ENCODE measurements at regions not wholly inside any gene's neighbourhood (a gene's known extent, or its start where the extent isn't known, plus 50 kb on each side); places are given as distances from the start of the nearest gene placed in this dataset.

- Mint-ChIP-seq H3K9me3 (ENCODE audit: low read depth, unreplicated experiment) (peaks cover 2% of the 10 kb centered on the region), H3K27ac (ENCODE audit: unreplicated experiment) (no peak overlapping the region), H3K4me3 (ENCODE audit: low read depth, unreplicated experiment) (no peak overlapping the region), H3K27me3 (ENCODE audit: unreplicated experiment) (peaks cover 45% of the 10 kb centered on the region), H3K36me3 (ENCODE audit: insufficient read depth, unreplicated experiment) (no peaks in the 10 kb centered on the region), H3K4me1 (ENCODE audit: low read depth, unreplicated experiment) (no peaks in the 10 kb centered on the region)
- intact Hi-C loops (cut with micrococcal nuclease; ENCODE audit: unreplicated experiment) = no loop called here
- no TSS peak for BruUV-seq (replicated peaks)
- TF ChIP-seq CTCF (IDR thresholded peaks at IDR 0.05; ENCODE audit: unreplicated experiment) = no peak
- CTCF ChIA-PET = no interaction called here
- no peak for DNase-seq
Observed at GRCh38 chr4:17097362-17097761, 198.9 kb upstream of the LDB2 start.

- DNase-seq = no peak
- no TSS peak for BruUV-seq (replicated peaks)
- CTCF ChIA-PET = no interaction called here
- H3K4me1 Mint-ChIP-seq (ENCODE audit: low read depth, unreplicated experiment) = no peaks in the 10 kb centered on the region
- no peak for TF ChIP-seq CTCF (IDR thresholded peaks at IDR 0.05; ENCODE audit: unreplicated experiment)
- intact Hi-C loops (cut with micrococcal nuclease; ENCODE audit: unreplicated experiment) = no loop called here
- H3K27me3 Mint-ChIP-seq (ENCODE audit: unreplicated experiment) = peaks cover 45% of the 10 kb centered on the region
- H3K4me3 Mint-ChIP-seq (ENCODE audit: low read depth, unreplicated experiment) = no peak overlapping the region
- H3K27ac Mint-ChIP-seq (ENCODE audit: unreplicated experiment) = no peak overlapping the region
- H3K9me3 Mint-ChIP-seq (ENCODE audit: low read depth, unreplicated experiment) = peaks cover 2% of the 10 kb centered on the region
- no peaks in the 10 kb centered on the region for H3K36me3 Mint-ChIP-seq (ENCODE audit: insufficient read depth, unreplicated experiment)
Observed at GRCh38 chr4:17096692-17097091, 198.2 kb upstream of the LDB2 start.

GRCh38 chr4:17095771-17096170 is 197.3 kb upstream of the LDB2 start:
- Mint-ChIP-seq H3K27me3 (ENCODE audit: unreplicated experiment) (peaks cover 45% of the 10 kb centered on the region), H3K4me3 (ENCODE audit: low read depth, unreplicated experiment) (no peak overlapping the region), H3K9me3 (ENCODE audit: low read depth, unreplicated experiment) (peaks cover 2% of the 10 kb centered on the region), H3K4me1 (ENCODE audit: low read depth, unreplicated experiment) (no peaks in the 10 kb centered on the region), H3K36me3 (ENCODE audit: insufficient read depth, unreplicated experiment) (no peaks in the 10 kb centered on the region), H3K27ac (ENCODE audit: unreplicated experiment) (no peak overlapping the region)
- DNase-seq = no peak
- intact Hi-C loops (cut with micrococcal nuclease; ENCODE audit: unreplicated experiment) = no loop called here
- CTCF ChIA-PET = no interaction called here
- TF ChIP-seq CTCF (IDR thresholded peaks at IDR 0.05; ENCODE audit: unreplicated experiment) = no peak
- no TSS peak for BruUV-seq (replicated peaks)

GRCh38 chr4:17094876-17095210 is 196.4 kb upstream of the LDB2 start:
- no peak for DNase-seq
- intact Hi-C loops (cut with micrococcal nuclease; ENCODE audit: unreplicated experiment) = no loop called here
- TF ChIP-seq CTCF (IDR thresholded peaks at IDR 0.05; ENCODE audit: unreplicated experiment) = no peak
- peaks cover 2% of the 10 kb centered on the region for H3K9me3 Mint-ChIP-seq (ENCODE audit: low read depth, unreplicated experiment)
- H3K27ac Mint-ChIP-seq (ENCODE audit: unreplicated experiment) = no peak overlapping the region
- H3K36me3 Mint-ChIP-seq (ENCODE audit: insufficient read depth, unreplicated experiment) = no peaks in the 10 kb centered on the region
- H3K4me1 Mint-ChIP-seq (ENCODE audit: low read depth, unreplicated experiment) = no peaks in the 10 kb centered on the region
- BruUV-seq (replicated peaks) = no TSS peak
- H3K27me3 Mint-ChIP-seq (ENCODE audit: unreplicated experiment) = peaks cover 45% of the 10 kb centered on the region
- CTCF ChIA-PET = no interaction called here
- no peak overlapping the region for H3K4me3 Mint-ChIP-seq (ENCODE audit: low read depth, unreplicated experiment)
